Stimulated activated naive CD8-positive, alpha-beta T cell treated with anti-CD3 and anti-CD28 coated beads, Interleukin-15, Interleukin-2, amounts not matched to agents 100 ng/mL and 50 ng/mL, for 24 hours (primary cell): ENCODE measurements at regions not wholly inside any gene's neighbourhood (a gene's known extent, or its start where the extent isn't known, plus 50 kb on each side); places are given as distances from the start of the nearest gene placed in this dataset.

ENCODE experiments used
- H3K27ac Mint-ChIP-seq: one replicate; pipeline ENCODE4 v1.8.0; 2021; ENCODE audit warnings: mild to moderate bottlenecking, mixed read lengths
- H3K27me3 Mint-ChIP-seq: one replicate; pipeline ENCODE4 v1.8.0; 2021; ENCODE audit warnings: mixed read lengths
- H3K36me3 Mint-ChIP-seq: one replicate; pipeline ENCODE4 v1.8.0; 2021; ENCODE audit warnings: low read depth, mixed read lengths
- H3K4me1 Mint-ChIP-seq: one replicate; pipeline ENCODE4 v1.8.0; 2021; ENCODE audit warnings: low read depth, mixed read lengths
- H3K4me3 Mint-ChIP-seq: one replicate; pipeline ENCODE4 v1.8.0; 2021; ENCODE audit warnings: mild to moderate bottlenecking, mixed read lengths
- H3K9me3 Mint-ChIP-seq: one replicate; pipeline ENCODE4 v1.8.0; 2021; ENCODE audit warnings: mixed read lengths

DNA sequence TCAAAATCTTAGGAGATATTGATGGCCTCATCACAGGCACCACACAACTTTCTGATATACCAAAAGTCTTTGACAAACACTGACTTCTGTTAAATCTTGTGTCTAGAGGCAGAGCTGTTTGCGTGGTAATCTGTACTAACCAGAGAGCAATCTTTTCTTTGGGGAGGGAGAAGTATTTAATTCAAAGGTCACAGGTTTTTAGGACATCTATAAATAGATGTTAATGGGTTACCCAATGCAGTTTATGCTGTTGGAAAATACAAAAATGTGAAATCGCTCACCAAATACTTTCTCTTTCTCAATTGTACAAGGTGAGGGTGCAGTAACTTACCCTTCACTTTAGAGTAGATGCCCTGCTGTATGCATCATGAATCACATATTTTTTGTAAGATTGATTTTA, 510.5 kb downstream of the NSUN3 start:
- no peaks in the 10 kb centered on the region for H3K36me3 Mint-ChIP-seq
- no peak overlapping the region for H3K4me3 Mint-ChIP-seq
- no peaks in the 10 kb centered on the region for H3K27me3 Mint-ChIP-seq
- no peaks in the 10 kb centered on the region for H3K4me1 Mint-ChIP-seq
- peaks cover 7% of the 10 kb centered on the region for H3K9me3 Mint-ChIP-seq
- H3K27ac Mint-ChIP-seq, result no peak overlapping the region

DNA sequence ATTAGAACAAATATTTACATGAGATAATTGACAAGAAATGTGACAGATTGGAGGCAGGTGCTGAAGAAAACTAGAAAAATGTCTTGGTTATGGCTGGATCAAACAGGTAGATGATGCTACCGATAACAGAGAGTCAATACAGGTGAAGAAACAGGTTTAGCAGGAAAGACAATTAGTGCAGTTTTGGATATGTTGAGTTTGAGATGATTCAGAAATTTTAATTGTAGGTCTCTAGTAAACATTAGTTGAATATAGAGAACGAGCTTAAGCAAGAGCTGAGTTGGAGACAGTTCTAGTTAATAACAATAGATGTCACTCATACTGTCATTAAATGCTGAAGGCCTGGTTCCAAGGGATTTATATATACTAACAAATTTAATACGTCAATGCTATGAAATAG, 524.4 kb downstream of the NSUN3 start:
- Mint-ChIP-seq H3K9me3 (peaks cover 3% of the 10 kb centered on the region), H3K4me1 (no peaks in the 10 kb centered on the region), H3K4me3 (no peak overlapping the region), H3K27ac (no peak overlapping the region), H3K27me3 (no peaks in the 10 kb centered on the region), H3K36me3 (no peaks in the 10 kb centered on the region)

DNA sequence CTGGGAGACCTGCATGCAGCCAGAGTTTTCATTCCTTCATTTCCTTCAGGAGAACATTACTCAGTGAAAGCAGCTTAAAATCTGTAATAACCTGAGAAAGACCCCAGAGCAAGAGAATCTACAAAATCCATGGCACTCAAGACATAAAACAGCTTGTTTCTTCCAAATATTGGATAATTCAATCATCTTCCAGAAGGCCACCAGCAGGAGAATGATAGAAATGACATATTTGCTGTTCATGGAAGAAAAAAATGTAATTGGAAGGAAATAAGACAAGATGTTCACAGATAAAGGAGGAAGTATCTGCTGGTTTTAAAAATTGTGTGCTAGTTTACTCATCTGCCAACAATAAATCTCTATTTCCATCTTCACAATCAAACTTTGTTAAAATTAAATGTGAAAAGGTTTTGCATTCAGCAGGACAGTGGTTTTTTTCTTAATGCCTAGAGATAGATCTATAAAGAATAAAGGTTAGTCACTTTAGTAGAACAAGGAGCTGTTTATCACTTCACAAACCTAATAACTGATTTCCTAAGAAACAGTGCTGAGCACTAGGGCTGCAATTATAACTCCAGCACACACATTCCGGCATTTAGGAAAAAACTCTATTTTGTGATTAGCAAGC, 530.8 kb downstream of the NSUN3 start:
- Mint-ChIP-seq H3K4me3 (no peak overlapping the region), H3K27ac (no peak overlapping the region), H3K36me3 (no peaks in the 10 kb centered on the region), H3K27me3 (no peaks in the 10 kb centered on the region), H3K4me1 (no peaks in the 10 kb centered on the region), H3K9me3 (no peaks in the 10 kb centered on the region)

- no peaks in the 10 kb centered on the region for H3K4me1 Mint-ChIP-seq
- no peak overlapping the region for H3K27ac Mint-ChIP-seq
- no peak overlapping the region for H3K4me3 Mint-ChIP-seq
- no peaks in the 10 kb centered on the region for H3K27me3 Mint-ChIP-seq
- peaks cover 7% of the 10 kb centered on the region for H3K9me3 Mint-ChIP-seq
- H3K36me3 Mint-ChIP-seq, result no peaks in the 10 kb centered on the region
These were observed 533.3 kb downstream of the NSUN3 start for GRCh38 chr3:94596141-94596540.

DNA sequence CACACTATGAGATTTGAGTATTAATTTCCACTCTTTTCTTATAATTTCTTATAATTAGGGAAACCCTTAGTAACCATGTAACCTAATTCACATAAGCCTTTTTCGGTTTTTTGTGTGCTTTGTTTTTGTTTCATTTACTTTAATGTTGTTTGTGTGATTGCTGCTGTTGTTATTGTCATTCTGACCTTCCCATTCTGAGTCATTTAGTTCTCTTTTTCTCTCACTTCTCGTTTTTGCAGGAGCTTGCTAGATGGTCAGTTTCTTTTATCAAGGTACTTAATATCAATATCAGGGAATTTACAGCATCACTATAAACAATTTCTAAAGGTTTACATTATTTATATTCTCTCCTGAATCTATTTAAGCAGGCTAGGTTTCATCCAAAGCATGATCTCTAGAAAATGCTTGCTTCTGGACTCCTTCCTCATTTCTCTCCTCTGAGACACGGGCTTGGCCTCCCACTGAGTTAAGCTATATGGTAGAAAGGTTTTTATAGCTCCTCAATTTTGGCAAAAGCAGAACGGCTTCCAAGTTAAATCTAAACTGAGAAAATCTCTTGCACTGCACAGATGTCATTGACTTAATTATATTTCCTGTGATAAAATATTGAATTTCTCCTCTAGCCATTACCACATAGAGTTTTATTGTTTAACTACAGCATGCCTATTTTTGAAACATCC, 534.2 kb downstream of the NSUN3 start:
- Mint-ChIP-seq H3K4me1 (no peaks in the 10 kb centered on the region), H3K27me3 (no peaks in the 10 kb centered on the region), H3K9me3 (peaks cover 7% of the 10 kb centered on the region), H3K36me3 (no peaks in the 10 kb centered on the region), H3K4me3 (no peak overlapping the region), H3K27ac (no peak overlapping the region)

DNA sequence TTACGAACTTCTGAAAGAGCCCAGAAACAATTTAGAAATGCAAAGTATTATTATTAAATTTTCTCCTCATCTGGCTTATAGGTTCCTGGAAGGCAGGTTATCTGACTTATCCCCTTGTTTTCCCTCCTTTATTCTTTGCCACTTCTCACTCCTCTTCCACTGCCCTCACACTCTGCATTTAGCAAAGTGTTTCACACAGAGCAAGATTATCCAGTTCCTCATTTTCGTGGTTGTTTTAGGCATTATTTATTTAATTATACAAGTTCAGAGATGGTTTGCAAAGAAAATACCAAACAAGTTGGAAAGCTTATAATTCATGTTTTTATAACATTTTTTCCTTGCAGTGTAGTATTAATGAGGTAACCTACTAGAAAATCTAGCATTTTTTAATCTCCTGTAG, 544.9 kb downstream of the NSUN3 start:
- Mint-ChIP-seq H3K36me3 (no peaks in the 10 kb centered on the region), H3K4me1 (no peaks in the 10 kb centered on the region), H3K4me3 (no peak overlapping the region), H3K27me3 (no peaks in the 10 kb centered on the region), H3K9me3 (no peaks in the 10 kb centered on the region), H3K27ac (no peak overlapping the region)

DNA sequence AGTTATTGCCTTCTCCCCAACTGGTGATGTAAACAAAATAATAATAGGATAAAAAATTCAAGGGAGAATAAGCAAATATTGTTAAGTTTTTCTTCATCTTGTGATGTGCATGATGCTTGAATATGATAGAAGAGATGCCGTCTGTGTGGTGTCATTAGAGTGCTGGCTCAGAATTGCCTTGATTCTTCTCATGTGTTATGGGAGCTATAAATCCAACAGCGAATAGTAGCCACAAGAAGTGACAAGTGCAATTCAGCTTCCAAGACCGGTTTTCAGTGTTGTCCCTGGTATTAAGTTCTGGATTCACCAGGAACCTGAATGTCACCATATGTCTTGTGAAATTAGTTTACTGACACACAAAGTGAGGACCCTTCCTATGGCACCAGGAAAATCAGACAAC, 547.0 kb downstream of the NSUN3 start:
- Mint-ChIP-seq H3K4me3 (no peak overlapping the region), H3K27me3 (no peaks in the 10 kb centered on the region)

DNA sequence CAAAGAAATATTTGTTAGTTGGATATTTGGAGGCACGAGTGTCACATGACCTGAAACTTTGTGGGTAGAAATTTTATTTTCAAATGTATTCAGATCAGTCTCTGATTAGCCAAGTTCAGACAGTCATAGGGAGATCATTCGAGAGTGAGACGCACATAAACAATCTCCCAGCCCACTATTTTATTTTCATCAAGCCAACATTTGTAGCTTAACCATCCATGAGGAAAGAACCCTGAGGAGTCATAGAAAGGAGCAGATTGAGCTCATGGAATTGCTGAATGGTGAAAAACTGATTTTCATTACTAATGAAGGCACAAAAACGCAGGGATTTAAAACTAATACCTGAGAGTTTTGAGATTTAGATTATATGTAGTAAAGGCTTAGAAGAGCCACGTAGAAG, 548.7 kb downstream of the NSUN3 start:
- Mint-ChIP-seq H3K4me3 (no peak overlapping the region), H3K4me1 (no peaks in the 10 kb centered on the region), H3K27ac (no peak overlapping the region), H3K9me3 (no peaks in the 10 kb centered on the region), H3K36me3 (no peaks in the 10 kb centered on the region), H3K27me3 (no peaks in the 10 kb centered on the region)

More for the DNA sequence above, 547.0 kb downstream of the NSUN3 start:
- no peak overlapping the region for H3K27ac Mint-ChIP-seq
- H3K36me3 Mint-ChIP-seq, result no peaks in the 10 kb centered on the region
- H3K4me1 Mint-ChIP-seq, result no peaks in the 10 kb centered on the region
- H3K9me3 Mint-ChIP-seq, result no peaks in the 10 kb centered on the region

- no peaks in the 10 kb centered on the region for H3K4me1 Mint-ChIP-seq
- H3K4me3 Mint-ChIP-seq, result no peak overlapping the region
- H3K27me3 Mint-ChIP-seq, result no peaks in the 10 kb centered on the region
- no peaks in the 10 kb centered on the region for H3K36me3 Mint-ChIP-seq
- H3K9me3 Mint-ChIP-seq, result no peaks in the 10 kb centered on the region
- no peak overlapping the region for H3K27ac Mint-ChIP-seq
These were observed 549.8 kb downstream of the NSUN3 start for GRCh38 chr3:94612631-94613030.

GRCh38 chr3:94614192-94614591, 551.3 kb downstream of the NSUN3 start:
- Mint-ChIP-seq H3K36me3 (no peaks in the 10 kb centered on the region), H3K4me3 (no peak overlapping the region), H3K27me3 (no peaks in the 10 kb centered on the region), H3K9me3 (no peaks in the 10 kb centered on the region), H3K4me1 (no peaks in the 10 kb centered on the region), H3K27ac (no peak overlapping the region)

GRCh38 chr3:94615275-94616065, 552.6 kb downstream of the NSUN3 start:
- Mint-ChIP-seq H3K4me1 (no peaks in the 10 kb centered on the region), H3K27ac (no peak overlapping the region), H3K4me3 (no peak overlapping the region), H3K36me3 (no peaks in the 10 kb centered on the region), H3K27me3 (no peaks in the 10 kb centered on the region), H3K9me3 (no peaks in the 10 kb centered on the region)

GRCh38 chr3:94616833-94617232, 554.0 kb downstream of the NSUN3 start:
- Mint-ChIP-seq H3K9me3 (peaks cover 7% of the 10 kb centered on the region), H3K27me3 (no peaks in the 10 kb centered on the region), H3K36me3 (no peaks in the 10 kb centered on the region), H3K27ac (no peak overlapping the region), H3K4me3 (no peak overlapping the region), H3K4me1 (no peaks in the 10 kb centered on the region)

DNA sequence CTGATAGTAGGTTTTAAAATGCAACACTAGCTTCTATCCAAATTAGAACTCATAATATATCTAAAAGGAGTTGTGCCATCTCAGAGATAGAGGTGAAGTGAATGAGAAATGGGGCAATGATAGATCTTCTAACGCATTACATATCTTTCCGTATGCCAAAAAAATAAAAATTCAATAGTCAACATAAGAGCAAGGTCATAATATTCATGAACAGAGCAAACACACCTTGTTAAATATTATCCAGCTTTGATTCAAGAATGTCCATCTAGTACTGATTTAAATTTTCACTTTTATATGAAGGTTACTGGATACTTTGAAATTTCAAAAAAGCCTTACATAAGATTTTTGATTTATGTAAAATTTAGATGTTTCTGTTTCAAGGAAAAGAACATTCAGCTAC, 554.5 kb downstream of the NSUN3 start:
- Mint-ChIP-seq H3K27me3 (no peaks in the 10 kb centered on the region), H3K27ac (no peak overlapping the region), H3K36me3 (no peaks in the 10 kb centered on the region), H3K4me3 (no peak overlapping the region), H3K4me1 (no peaks in the 10 kb centered on the region), H3K9me3 (peaks cover 7% of the 10 kb centered on the region)

DNA sequence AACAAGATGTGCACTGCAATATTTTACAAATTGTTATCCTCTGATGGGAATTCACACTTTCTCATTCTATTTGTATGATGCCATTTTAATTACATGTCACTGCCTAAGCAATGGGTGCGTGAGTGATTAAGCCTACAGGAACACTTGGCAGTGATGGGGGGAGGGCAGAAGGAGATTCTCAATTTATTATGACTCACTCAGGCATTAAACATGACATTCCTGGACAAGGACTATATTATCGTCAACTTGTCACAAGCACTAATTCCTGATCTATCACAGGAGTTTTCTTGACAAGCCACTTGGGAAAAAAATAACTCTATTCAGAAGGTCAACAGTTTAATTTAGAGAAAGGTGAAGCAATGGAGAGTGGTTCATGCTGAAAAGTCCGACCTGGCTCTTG, 556.8 kb downstream of the NSUN3 start:
- no peak overlapping the region for H3K4me3 Mint-ChIP-seq
- no peaks in the 10 kb centered on the region for H3K36me3 Mint-ChIP-seq
- H3K27me3 Mint-ChIP-seq, result no peaks in the 10 kb centered on the region
- no peaks in the 10 kb centered on the region for H3K4me1 Mint-ChIP-seq
- H3K9me3 Mint-ChIP-seq, result peaks cover 7% of the 10 kb centered on the region
- no peak overlapping the region for H3K27ac Mint-ChIP-seq

- Mint-ChIP-seq H3K4me1 (no peaks in the 10 kb centered on the region), H3K9me3 (peaks cover 4% of the 10 kb centered on the region), H3K4me3 (no peak overlapping the region), H3K27ac (no peak overlapping the region), H3K36me3 (no peaks in the 10 kb centered on the region), H3K27me3 (no peaks in the 10 kb centered on the region)
These were observed 563.7 kb downstream of the NSUN3 start for GRCh38 chr3:94626573-94626972.
